ENCODE measurements at regions not wholly inside any gene's neighbourhood (a gene's known extent, or its start where the extent isn't known, plus 50 kb on each side); places are given as distances from the start of the nearest gene placed in this dataset.

- ATAC-seq (no peak), DNase-seq (no peak)
- TF ChIP-seq, protein P1, sequence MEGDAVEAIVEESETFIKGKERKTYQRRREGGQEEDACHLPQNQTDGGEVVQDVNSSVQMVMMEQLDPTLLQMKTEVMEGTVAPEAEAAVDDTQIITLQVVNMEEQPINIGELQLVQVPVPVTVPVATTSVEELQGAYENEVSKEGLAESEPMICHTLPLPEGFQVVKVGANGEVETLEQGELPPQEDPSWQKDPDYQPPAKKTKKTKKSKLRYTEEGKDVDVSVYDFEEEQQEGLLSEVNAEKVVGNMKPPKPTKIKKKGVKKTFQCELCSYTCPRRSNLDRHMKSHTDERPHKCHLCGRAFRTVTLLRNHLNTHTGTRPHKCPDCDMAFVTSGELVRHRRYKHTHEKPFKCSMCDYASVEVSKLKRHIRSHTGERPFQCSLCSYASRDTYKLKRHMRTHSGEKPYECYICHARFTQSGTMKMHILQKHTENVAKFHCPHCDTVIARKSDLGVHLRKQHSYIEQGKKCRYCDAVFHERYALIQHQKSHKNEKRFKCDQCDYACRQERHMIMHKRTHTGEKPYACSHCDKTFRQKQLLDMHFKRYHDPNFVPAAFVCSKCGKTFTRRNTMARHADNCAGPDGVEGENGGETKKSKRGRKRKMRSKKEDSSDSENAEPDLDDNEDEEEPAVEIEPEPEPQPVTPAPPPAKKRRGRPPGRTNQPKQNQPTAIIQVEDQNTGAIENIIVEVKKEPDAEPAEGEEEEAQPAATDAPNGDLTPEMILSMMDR (IDR thresholded peaks at IDR 0.05), result no peak
- TF ChIP-seq POLR2A (IDR thresholded peaks at IDR 0.05), result no peak
- Histone ChIP-seq H3K4me1 (no peaks in the 10 kb centered on the region), H3K9me3 (no peaks in the 10 kb centered on the region), H3K27me3 (no peaks in the 10 kb centered on the region), H3K4me3 (no peak overlapping the region), H3K27ac (no peak overlapping the region), H3K36me3 (replicated peaks in 1 of 2; ENCODE audit: insufficient read depth in 1 of 2, low read depth in 2 of 2) (no peaks in the 10 kb centered on the region)
- intact Hi-C loops (cut with DNase I), result no loop called here
- WGBS, 2 donors, result 27 to 36% methylated on average over 1 of the region's 1 CpG
These were observed 128.9 kb downstream of the LRRC70 start for GRCh38 chr5:62707563-62707962.

DNA sequence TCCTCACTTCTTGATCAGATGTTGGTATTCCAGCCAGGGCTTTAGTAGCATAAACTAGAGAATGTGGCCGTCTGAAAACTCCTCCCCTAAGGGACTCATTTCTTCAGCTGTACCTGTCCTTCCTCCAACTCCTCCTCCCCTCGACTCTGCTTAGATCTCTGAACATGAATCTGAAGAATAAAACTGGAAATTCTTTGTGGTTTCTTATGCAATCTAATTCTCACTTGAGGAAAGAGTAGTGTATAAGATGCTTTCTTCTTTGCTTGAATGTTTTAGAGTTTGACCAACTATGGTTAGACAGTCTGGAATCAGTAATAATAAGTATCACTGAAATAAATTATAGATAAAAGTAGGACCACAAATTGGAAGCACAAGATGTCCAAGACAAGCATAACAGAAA lies 128.5 kb downstream of the LRRC70 start:
- Histone ChIP-seq H3K9me3 (no peaks in the 10 kb centered on the region), H3K4me3 (no peak overlapping the region), H3K4me1 (no peaks in the 10 kb centered on the region), H3K27ac (no peak overlapping the region), H3K27me3 (no peaks in the 10 kb centered on the region), H3K36me3 (replicated peaks in 1 of 2; ENCODE audit: insufficient read depth in 1 of 2, low read depth in 2 of 2) (no peaks in the 10 kb centered on the region)
- no peak for DNase-seq
- intact Hi-C loops (cut with DNase I), result no loop called here
- 35 to 61% methylated on average over 2 of the region's 2 CpGs for WGBS, 2 donors
- ATAC-seq, result no peak
- TF ChIP-seq POLR2A (IDR thresholded peaks at IDR 0.05), result no peak
- TF ChIP-seq, protein P1 (IDR thresholded peaks at IDR 0.05), result no peak

GRCh38 chr5:62705022-62705421 lies 126.4 kb downstream of the LRRC70 start:
- DNase-seq (no peak), ATAC-seq (no peak)
- no peaks in the 10 kb centered on the region for H3K9me3 ChIP-seq
- whole genome bisulfite sequencing, 2 donors, result 81 to 83% methylated on average over 2 of the region's 2 CpGs
- H3K27me3 ChIP-seq, result no peaks in the 10 kb centered on the region
- H3K36me3 ChIP-seq (replicated peaks in 1 of 2; ENCODE audit: insufficient read depth in 1 of 2, low read depth in 2 of 2), result no peaks in the 10 kb centered on the region
- no peaks in the 10 kb centered on the region for H3K4me1 ChIP-seq
- no peak overlapping the region for H3K4me3 ChIP-seq
- no peak for TF ChIP-seq POLR2A (IDR thresholded peaks at IDR 0.05)
- TF ChIP-seq, protein P1 (IDR thresholded peaks at IDR 0.05), result no peak
- no peak overlapping the region for H3K27ac ChIP-seq
- intact Hi-C loops (cut with DNase I), result no loop called here

- intact Hi-C loops (cut with DNase I), result no loop called here
- DNase-seq (no peak), ATAC-seq (no peak)
- WGBS, 2 donors, result 57 to 58% methylated on average over 4 of the region's 4 CpGs
- Histone ChIP-seq H3K4me1 (no peaks in the 10 kb centered on the region), H3K27me3 (no peaks in the 10 kb centered on the region), H3K27ac (no peak overlapping the region), H3K36me3 (replicated peaks in 1 of 2; ENCODE audit: insufficient read depth in 1 of 2, low read depth in 2 of 2) (no peaks in the 10 kb centered on the region), H3K9me3 (no peaks in the 10 kb centered on the region), H3K4me3 (no peak overlapping the region)
- TF ChIP-seq, protein P1 (IDR thresholded peaks at IDR 0.05), result no peak
- no peak for TF ChIP-seq POLR2A (IDR thresholded peaks at IDR 0.05)
These were observed 123.5 kb downstream of the LRRC70 start for GRCh38 chr5:62702126-62702525.

DNA sequence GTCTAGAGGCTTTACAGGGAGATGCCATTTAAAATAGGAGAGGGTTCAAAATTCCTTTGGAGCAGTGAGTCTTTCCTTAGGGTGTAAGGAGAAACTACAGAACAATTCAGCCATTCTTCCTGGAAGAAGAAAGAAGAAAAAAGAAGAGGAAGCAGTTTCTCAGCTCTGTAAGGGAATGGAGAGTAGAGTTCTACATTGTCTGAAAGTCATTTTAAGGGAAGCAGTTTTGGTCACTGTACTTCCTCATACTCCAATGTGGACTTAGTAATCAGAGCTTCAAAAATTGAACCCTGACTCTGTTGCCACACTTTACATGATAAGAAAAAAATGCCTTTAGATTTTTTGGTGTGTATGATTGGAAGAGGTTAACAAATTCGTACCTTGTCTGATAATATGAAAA lies 122.4 kb downstream of the LRRC70 start:
- Histone ChIP-seq H3K9me3 (no peaks in the 10 kb centered on the region), H3K4me3 (no peak overlapping the region), H3K27me3 (no peaks in the 10 kb centered on the region), H3K36me3 (replicated peaks in 1 of 2; ENCODE audit: insufficient read depth in 1 of 2, low read depth in 2 of 2) (no peaks in the 10 kb centered on the region), H3K27ac (no peak overlapping the region), H3K4me1 (no peaks in the 10 kb centered on the region)
- ATAC-seq, result no peak
- no peak for TF ChIP-seq POLR2A (IDR thresholded peaks at IDR 0.05)
- TF ChIP-seq, protein P1 (IDR thresholded peaks at IDR 0.05), result no peak
- WGBS, 2 donors, result 46 to 50% methylated on average over 1 of the region's 1 CpG
- intact Hi-C loops (cut with DNase I), result no loop called here
- DNase-seq, result no peak
